ENCODE measurements at regions not wholly inside any gene's neighbourhood (a gene's known extent, or its start where the extent isn't known, plus 50 kb on each side); places are given as distances from the start of the nearest gene placed in this dataset.
A peak's percentile ranks its signal among the peaks of the same experiment; 100 is the strongest.

DNA sequence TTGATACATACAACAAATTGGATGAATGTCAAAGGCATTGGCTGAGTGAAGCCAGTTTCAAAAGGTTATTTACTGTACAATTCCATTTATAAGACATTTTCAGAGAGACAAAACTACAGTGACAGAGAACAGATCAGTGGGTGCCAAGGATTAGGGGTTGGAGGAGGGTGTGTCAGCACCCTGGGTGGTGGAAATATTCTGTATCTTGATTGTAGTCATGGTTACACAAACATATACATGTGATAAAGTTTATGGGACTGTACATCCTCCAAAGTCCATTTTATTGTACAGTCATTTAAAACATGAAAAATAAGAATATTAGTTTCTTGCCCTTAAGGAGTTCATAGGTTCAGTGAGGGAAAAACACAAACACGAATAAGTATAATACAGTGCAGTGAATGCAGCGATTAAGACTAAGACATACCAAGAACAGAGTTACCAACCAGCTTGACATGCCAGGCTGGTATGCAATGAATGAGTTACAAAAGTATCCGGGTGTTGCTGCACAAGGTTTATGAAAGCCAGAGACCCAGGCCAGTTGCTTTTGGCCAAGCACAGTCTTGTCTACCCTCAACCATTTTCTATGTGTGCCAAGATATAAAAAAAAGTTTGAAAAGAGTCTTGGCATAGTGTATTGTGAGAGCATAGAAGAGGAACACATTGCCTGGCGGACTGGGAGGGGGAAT is 123.6 kb downstream of the MSL3 start:
- TF ChIP-seq POLR2AphosphoS5 (IDR thresholded peaks at IDR 0.05) (no peak), CTCF (IDR thresholded peaks at IDR 0.05) (no peak), POLR2A (IDR thresholded peaks at IDR 0.05) (no peak)
- Histone ChIP-seq H3K36me3 (no peaks in the 10 kb centered on the region), H3K4me1 (replicated peaks) (no peaks in the 10 kb centered on the region), H3K27me3 (replicated peaks; ENCODE audit: insufficient read depth) (no peaks in the 10 kb centered on the region), H3K27ac (no peak overlapping the region), H3K4me3 (no peak overlapping the region), H3K9me3 (no peaks in the 10 kb centered on the region)
- 49% methylated on average over 4 of the region's 4 CpGs for WGBS
- peak; percentile 10 for DNase-seq (ENCODE audit: low spot score)
- intact Hi-C loops (cut with DNase I), result no loop called here

- no peak for TF ChIP-seq POLR2AphosphoS5 (IDR thresholded peaks at IDR 0.05)
- no peak for TF ChIP-seq POLR2A (IDR thresholded peaks at IDR 0.05)
- TF ChIP-seq CTCF (IDR thresholded peaks at IDR 0.05), result no peak
- Histone ChIP-seq H3K27me3 (replicated peaks; ENCODE audit: insufficient read depth) (no peaks in the 10 kb centered on the region), H3K27ac (no peak overlapping the region), H3K4me1 (replicated peaks) (no peaks in the 10 kb centered on the region), H3K36me3 (no peaks in the 10 kb centered on the region), H3K9me3 (no peaks in the 10 kb centered on the region), H3K4me3 (no peak overlapping the region)
- DNase-seq (ENCODE audit: low spot score), result no peak
- 53% methylated on average over 1 of the region's 1 CpG for WGBS
- intact Hi-C loops (cut with DNase I), result no loop called here
Measured at GRCh38 chrX:11886745-11887144, 128.7 kb downstream of the MSL3 start.

- WGBS, result 48% methylated on average over 2 of the region's 2 CpGs
- Histone ChIP-seq H3K27ac (no peak overlapping the region), H3K9me3 (no peaks in the 10 kb centered on the region), H3K4me1 (replicated peaks) (no peaks in the 10 kb centered on the region), H3K27me3 (replicated peaks; ENCODE audit: insufficient read depth) (no peaks in the 10 kb centered on the region), H3K4me3 (no peak overlapping the region), H3K36me3 (no peaks in the 10 kb centered on the region)
- intact Hi-C loops (cut with DNase I), result no loop called here
- no peak for DNase-seq (ENCODE audit: low spot score)
- TF ChIP-seq CTCF (IDR thresholded peaks at IDR 0.05) (no peak), POLR2A (IDR thresholded peaks at IDR 0.05) (no peak), POLR2AphosphoS5 (IDR thresholded peaks at IDR 0.05) (no peak)
Measured at GRCh38 chrX:11887175-11887574, 129.1 kb downstream of the MSL3 start.

DNA sequence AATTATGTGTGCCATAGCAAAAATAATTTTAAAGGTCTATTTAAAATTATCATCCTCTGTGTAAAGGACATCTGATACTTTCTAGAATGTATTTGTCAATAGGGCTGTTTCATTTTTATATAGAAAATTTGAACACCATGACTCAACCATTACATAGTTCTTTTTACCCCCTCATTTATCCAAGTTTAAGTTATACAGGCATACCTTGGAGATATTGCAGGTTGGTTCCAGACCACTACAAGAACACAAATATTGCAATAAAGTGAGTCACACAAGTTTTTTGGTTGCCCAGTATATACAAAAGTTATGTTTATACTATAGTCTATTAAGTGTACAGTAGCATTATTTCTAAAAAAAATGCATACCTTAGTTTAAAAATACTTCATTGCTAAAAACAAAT is 130.4 kb downstream of the MSL3 start:
- Histone ChIP-seq H3K9me3 (no peaks in the 10 kb centered on the region), H3K36me3 (no peaks in the 10 kb centered on the region), H3K27ac (no peak overlapping the region), H3K27me3 (replicated peaks; ENCODE audit: insufficient read depth) (no peaks in the 10 kb centered on the region), H3K4me3 (no peak overlapping the region), H3K4me1 (replicated peaks) (no peaks in the 10 kb centered on the region)
- TF ChIP-seq POLR2AphosphoS5 (IDR thresholded peaks at IDR 0.05) (no peak), CTCF (IDR thresholded peaks at IDR 0.05) (no peak), POLR2A (IDR thresholded peaks at IDR 0.05) (no peak)
- DNase-seq (ENCODE audit: low spot score), result no peak
- intact Hi-C loops (cut with DNase I), result no loop called here

GRCh38 chrX:11889791-11890190 is 131.8 kb downstream of the MSL3 start:
- H3K4me3 ChIP-seq, result no peak overlapping the region
- H3K27me3 ChIP-seq (replicated peaks; ENCODE audit: insufficient read depth), result no peaks in the 10 kb centered on the region
- TF ChIP-seq CTCF (IDR thresholded peaks at IDR 0.05) (no peak), POLR2A (IDR thresholded peaks at IDR 0.05) (no peak), POLR2AphosphoS5 (IDR thresholded peaks at IDR 0.05) (no peak)

More at GRCh38 chrX:11889791-11890190, 131.8 kb downstream of the MSL3 start:
- Histone ChIP-seq H3K36me3 (no peaks in the 10 kb centered on the region), H3K27ac (no peak overlapping the region), H3K9me3 (no peaks in the 10 kb centered on the region), H3K4me1 (replicated peaks) (no peaks in the 10 kb centered on the region)
- intact Hi-C loops (cut with DNase I), result no loop called here
- DNase-seq (ENCODE audit: low spot score), result no peak
